ENCODE measurements at regions not wholly inside any gene's neighbourhood (a gene's known extent, or its start where the extent isn't known, plus 50 kb on each side); places are given as distances from the start of the nearest gene placed in this dataset.

DNA sequence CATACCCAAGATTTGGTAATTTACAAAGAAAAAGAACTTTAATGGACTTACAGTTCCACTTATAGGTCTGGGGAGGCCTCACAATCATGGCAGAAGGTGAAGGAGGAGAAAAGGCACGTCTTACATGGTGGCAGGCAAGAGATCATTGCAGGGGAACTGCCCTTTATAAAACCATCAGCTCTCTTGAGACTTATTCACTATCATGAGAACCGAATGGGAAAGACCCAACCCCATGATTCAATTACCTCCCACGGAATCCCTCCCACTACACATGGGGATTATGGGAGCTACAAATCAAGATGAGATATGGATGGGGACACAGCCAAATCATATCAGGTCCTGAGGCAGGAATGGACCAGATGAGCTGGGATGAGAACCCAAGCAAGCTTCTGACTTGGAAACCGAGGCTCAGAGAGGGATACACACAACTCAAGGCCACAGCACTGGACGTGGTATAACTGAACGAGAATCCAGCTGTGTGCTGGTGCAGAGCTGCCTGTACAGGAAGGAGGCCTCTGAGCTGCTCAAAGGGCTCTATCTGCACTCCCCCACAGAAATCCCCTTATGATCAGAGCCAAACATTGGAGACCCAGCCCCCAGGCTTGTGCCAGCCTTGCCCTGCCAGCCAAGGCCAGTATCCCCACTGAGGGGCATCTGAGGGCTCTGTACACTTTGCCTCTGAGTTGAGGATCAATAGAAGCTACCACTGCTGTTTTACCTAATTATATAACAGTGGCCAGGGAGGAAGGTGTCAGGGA is 137.8 kb downstream of the CEBPB start:
- TF ChIP-seq POLR2AphosphoS5 (IDR thresholded peaks at IDR 0.05; ENCODE audit: low read depth, low read length), result no peak
- TF ChIP-seq POLR2A (IDR thresholded peaks at IDR 0.05; ENCODE audit: low read depth, low read length), result no peak

Data from GM12892 (cell line).